Skin epidermis (tissue), 12 donors: ENCODE measurements at regions not wholly inside any gene's neighbourhood (a gene's known extent, or its start where the extent isn't known, plus 50 kb on each side); places are given as distances from the start of the nearest gene placed in this dataset.

ENCODE experiments used
- H3K27ac ChIP-seq, 21 experiments: fragments of 200-600 bp; sonication (generic) in 11 of 21; one replicate each; pipeline ENCODE4 v1.5.0; 2020; ENCODE audit warnings: mild to moderate bottlenecking in 3 of 21, inconsistent platforms in 2 of 21, moderate library complexity in 2 of 21
- H3K4me3 ChIP-seq, 7 experiments: fragments of 200-600 bp; sonication (generic) in 2 of 7; one replicate each; pipeline ENCODE4 v1.5.0; 2020; ENCODE audit warnings: inconsistent platforms in 2 of 7, mild to moderate bottlenecking in 2 of 7, moderate library complexity in 1 of 7

DNA sequence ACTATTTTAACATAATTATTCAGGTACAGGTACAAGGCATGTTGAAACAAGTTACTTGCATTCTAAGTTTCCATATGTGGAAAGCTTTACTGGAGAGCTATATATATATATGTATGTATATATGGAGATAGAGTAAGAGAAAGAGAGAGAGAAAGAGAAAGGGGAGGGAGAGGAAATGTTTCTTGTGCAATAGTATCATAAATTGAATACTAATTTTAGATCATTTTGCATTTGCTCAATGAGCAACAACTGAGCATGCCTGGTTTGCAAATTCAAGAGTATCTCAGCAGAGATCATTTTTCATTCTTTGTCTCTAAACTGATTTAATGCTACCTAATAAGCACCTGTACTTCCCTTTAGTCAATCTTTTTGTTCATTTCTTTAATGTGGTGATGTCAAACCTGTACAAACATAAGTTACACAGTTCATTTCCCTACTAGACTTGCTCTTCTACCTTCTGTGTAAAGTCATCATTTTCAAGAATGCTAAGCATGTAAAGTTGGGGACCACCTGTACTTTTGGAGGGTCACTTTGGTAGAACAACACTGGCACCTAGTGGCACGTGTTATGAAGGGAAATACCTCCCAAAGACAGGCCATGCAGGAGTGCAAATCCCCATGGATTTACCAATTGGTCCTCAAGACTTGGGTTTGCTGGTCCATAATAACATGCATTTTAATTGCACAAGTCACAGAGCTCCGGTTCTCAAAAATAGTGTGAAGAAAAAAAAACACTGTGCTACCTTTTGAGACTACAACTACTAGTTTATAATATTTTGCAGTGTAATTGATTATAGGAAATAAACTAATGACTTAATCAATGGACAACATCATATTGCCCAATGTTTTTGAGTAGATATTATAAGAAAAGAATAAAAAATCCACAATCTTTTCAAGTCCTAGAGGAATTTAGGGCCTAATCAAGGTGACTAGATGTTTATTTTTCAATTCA is 431.2 kb upstream of the IGFBP3 start:
- H3K27ac ChIP-seq = no peak overlapping the region
- H3K4me3 ChIP-seq = no peak overlapping the region

DNA sequence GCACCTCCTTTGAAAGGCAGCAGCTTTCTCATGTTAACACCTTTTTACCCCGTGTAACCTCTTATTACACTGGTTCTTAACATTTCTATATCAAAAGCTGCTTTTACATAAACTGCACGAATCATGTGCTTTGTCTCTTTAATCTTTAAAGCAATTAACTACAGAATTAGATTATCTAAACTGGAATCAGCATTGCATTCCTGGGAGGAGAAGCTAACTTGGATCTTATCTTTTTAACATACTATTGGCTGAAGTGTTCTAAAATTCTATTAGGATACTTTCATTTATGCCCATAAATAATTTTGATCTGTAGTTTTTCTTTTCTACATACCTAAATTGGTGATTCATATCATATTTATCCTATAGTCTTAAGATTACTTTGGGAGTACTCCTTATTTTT is 428.4 kb upstream of the IGFBP3 start:
- H3K27ac ChIP-seq = no peak overlapping the region
- H3K4me3 ChIP-seq = no peak overlapping the region

- Histone ChIP-seq H3K4me3 (no peak overlapping the region), H3K27ac (no peak overlapping the region)
Observed at GRCh38 chr7:46344533-46344932, 423.5 kb upstream of the IGFBP3 start.

DNA sequence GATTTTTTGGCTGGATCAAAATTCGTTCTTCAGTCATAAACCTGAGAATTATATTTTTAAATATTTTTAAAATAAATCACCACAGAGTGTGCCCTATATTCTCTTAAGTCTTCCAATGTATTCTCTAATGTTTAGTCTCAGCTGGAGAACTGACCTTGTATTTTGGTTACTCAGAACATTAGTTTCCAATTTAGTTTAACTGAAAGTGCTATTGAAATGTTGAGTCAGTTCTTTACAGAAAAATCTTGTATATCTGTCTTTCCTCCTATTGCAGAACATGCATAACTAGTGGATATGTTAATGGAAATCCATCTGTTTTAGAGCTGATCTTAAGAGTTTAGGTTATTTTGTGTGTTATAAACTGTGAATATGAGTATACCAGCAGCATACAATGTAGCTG is 422.7 kb upstream of the IGFBP3 start:
- no peak overlapping the region for H3K4me3 ChIP-seq
- no peak overlapping the region for H3K27ac ChIP-seq

DNA sequence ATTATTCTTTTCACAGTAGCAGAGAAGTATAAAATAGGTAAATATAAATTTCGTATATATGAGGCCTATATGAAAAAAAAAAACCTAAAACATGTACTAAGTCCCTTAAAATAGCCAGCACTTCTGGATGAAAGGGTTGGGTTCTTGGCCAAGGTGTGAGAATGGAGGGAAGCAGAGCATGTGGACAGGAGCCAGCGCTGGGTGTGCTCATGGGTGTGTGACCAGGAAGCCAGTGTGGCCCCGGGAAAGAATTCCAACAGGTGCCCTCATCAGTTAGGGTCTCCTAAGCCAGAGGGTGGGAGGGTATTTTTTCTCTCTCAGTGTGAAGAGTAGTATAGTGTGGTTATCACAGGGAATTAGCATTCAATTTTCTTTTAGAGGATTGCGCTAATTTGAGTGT is 401.9 kb upstream of the IGFBP3 start:
- H3K27ac ChIP-seq = no peak overlapping the region
- H3K4me3 ChIP-seq = no peak overlapping the region

GRCh38 chr7:46321556-46322205 is 400.6 kb upstream of the IGFBP3 start:
- Histone ChIP-seq H3K4me3 (no peak overlapping the region), H3K27ac (no peak overlapping the region)

GRCh38 chr7:46320956-46321355 is 399.9 kb upstream of the IGFBP3 start:
- Histone ChIP-seq H3K27ac (no peak overlapping the region), H3K4me3 (no peak overlapping the region)

DNA sequence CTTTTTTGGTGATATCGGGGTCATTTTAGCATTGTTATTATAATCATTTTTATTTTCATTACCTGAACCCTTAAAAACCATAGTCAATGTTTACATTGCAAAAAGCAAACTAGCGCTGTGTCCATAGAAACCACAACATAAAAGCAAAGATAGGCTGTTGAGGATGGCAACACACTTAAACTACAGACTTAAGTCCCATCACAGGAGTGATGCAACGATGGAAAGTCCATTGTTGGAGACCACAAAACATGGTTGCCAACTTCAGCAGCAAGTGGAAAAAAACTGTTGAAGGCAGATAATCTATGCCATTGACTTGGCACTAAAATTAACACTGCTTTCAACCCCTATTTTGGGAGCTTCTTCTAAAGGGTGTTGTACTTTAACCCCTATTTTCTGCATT is 398.8 kb upstream of the IGFBP3 start:
- Histone ChIP-seq H3K4me3 (no peak overlapping the region), H3K27ac (no peak overlapping the region)

- Histone ChIP-seq H3K4me3 (no peak overlapping the region), H3K27ac (no peak overlapping the region)
Observed at GRCh38 chr7:46318276-46318675, 397.2 kb upstream of the IGFBP3 start.

DNA sequence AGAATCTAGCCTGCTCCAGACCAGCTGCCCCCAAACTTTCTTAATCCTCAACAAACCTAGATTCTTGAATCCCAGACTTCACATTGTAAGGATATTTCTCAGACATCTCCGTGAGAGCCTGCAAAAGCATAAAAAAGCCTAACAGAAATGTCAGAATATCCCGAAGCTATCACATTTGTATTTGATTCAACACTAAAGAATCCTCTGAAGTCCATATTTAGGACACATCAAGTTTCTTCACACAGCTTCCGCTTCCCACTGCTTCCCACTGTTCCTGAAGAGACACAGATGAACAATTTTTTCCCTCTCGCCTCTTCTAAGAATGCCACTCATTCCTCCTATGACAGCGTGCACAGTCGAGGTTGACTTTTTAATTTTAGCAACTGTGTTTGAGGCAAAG is 396.2 kb upstream of the IGFBP3 start:
- Histone ChIP-seq H3K27ac (no peak overlapping the region), H3K4me3 (no peak overlapping the region)

GRCh38 chr7:46315891-46316290 is 394.8 kb upstream of the IGFBP3 start:
- H3K27ac ChIP-seq = no peak overlapping the region
- no peak overlapping the region for H3K4me3 ChIP-seq

DNA sequence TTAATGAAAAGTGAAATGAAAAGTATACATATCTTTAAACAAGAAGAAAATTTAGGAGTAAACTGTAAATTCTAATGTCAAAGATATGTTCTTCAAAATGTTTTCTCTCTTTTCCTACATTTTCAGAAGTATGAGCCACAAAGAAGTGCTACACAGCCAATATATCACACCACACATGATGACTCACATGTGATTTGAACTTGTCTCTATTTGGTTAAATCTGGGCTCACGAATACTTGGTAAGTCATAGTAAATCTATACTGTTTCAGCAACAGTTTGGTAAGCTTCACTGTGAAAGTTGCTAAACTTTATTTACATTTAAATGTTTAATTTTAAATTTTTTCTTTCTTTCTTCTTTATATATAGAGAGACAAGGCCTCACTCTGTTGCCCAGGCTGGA is 380.6 kb upstream of the IGFBP3 start:
- Histone ChIP-seq H3K27ac (no peak overlapping the region), H3K4me3 (no peak overlapping the region)

DNA sequence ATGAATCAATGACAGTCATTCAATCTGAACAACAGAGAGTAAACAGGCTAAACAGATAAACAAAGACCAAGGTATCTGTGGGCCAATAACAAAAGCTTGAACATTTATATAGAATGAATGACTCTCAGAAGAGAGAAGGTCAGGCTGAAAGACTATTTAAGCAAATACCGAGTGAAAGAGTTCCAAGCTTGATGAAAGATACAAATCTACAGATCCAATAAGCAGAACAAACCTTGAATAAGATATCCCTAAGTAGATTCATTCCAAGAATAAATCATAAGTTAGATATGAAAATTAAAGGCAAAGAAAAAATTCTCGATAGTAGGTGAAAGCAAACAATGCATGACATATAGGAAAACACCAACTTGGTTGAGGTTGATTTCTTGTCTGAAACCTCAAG is 376.4 kb upstream of the IGFBP3 start:
- no peak overlapping the region for H3K27ac ChIP-seq
- H3K4me3 ChIP-seq = no peak overlapping the region

DNA sequence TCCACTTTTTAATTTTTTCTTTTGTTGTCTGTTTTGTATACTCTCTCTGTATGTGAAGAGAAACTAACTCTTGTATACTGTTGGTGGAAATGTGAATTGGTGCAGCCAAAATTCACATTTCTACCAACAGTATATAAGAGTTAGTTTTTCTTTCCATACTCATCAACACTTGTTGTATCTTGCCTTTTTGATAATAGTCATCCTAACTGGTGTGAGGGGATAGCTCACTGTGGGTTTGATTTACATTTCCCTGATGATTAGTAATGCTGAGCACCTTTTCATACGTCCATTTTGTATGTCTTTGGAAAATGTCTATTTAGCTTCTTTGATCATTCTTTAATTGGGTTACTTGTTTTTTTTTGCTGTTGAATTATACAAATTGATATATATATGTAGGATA is 375.5 kb upstream of the IGFBP3 start:
- no peak overlapping the region for H3K27ac ChIP-seq
- no peak overlapping the region for H3K4me3 ChIP-seq

- no peak overlapping the region for H3K4me3 ChIP-seq
- H3K27ac ChIP-seq = no peak overlapping the region
Observed at GRCh38 chr7:46294381-46294780, 373.3 kb upstream of the IGFBP3 start.

DNA sequence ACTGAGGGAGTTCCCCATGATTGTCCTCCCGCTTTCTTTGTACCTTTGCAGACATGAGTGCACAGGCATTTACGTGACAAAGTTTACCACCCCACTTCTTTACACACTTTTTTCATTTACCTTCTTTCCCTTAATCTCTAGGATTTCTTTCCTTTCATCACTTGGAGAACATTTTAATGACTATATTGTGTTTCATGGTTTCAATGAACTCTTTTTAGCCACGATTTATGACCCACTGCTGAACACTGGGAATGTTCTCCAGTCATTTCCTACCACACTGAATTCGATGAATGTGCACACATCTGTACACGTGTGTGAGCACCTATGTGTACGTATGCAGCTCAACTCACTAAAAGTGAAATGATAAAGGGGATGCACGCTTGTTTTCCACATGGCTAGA is 371.7 kb upstream of the IGFBP3 start:
- peak overlapping the region in 1 of 21 experiments; percentile 68 for H3K27ac ChIP-seq
- H3K4me3 ChIP-seq = no peak overlapping the region

DNA sequence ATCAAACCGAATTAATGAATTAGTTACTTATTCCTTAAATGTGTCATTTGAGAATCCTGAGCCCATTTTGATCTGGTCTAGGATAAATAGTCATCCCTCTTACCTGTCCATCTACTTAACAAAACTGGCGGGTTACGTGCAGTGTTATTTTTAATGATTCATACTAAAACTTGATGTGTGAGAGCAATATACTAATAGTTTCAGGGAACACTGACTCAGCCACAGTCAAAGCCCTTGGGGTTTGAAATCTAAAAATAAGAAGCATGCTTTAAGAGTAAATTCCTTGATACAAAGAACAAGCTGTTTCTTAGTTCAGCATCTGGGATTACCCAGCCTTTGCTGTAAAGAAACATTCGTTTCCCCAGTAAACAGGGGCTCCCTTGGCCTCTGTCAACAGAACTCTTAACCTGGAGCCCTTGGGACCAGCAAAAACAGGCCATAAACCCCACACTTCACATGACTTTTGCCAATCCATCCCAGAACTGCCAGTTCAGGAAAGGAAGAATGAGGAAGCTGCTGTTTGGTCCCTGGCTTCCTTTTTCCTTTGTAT is 370.6 kb upstream of the IGFBP3 start:
- Histone ChIP-seq H3K4me3 (no peak overlapping the region), H3K27ac (peak overlapping the region in 14 of 21 experiments; percentile 19 to 78 (median 52))

- peak overlapping the region in 13 of 21 experiments; percentile 2 to 73 (median 40) for H3K27ac ChIP-seq
- no peak overlapping the region for H3K4me3 ChIP-seq
Observed at GRCh38 chr7:46291050-46291438, 370.0 kb upstream of the IGFBP3 start.

DNA sequence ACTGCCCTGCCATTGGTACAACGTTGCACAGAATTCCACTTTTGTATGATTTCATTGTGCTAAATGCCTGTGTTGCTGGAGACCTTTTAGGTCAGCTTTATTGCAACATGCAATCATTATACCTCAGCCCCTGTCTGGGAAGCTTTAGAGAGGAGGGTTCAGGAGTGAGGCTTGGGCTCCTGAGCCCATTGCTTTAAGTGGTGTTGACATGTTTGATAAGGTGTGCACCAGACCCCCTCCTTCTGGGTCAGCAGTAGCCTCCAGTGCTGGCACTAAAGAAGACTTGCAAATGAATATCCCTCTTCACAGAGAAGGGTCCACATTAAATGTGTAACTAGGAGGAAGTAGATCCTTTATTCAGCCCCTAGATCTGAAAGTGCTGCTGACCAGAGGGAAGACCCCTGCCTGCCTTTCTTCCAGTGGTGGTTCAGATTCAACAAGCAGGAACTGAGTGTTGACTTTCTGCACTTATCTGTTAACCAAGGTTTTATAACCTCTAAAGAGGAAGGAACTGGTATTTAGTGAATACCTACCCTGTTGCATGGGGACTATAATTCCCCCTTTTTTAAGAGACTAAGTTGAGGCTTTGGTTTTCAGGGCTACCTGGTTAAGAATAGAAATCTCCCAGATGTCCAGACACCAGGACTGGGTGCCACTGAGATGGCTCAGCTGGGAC is 369.4 kb upstream of the IGFBP3 start:
- peak overlapping the region in 5 of 21 experiments; percentile 21 to 68 (median 53) for H3K27ac ChIP-seq
- H3K4me3 ChIP-seq = no peak overlapping the region

DNA sequence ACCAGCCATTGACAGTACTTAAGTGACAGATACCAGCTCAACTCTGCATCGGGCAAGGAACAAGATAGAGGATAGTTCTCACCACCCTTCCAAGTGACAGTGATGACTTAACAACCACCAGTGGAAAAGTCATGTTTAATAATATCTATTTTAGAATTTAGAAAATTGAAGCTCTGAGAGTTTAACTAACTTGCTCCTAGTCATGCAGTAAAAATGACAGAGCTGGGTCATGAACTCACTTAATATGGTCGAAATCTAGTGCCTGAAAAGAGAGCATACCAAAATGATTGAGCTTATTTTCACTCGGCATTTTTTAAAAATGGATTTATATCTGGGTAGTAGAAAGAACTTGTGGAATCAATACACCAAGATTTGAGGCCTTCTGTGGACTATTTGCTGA is 367.8 kb upstream of the IGFBP3 start:
- H3K27ac ChIP-seq = no peak overlapping the region
- H3K4me3 ChIP-seq = no peak overlapping the region
